Smooth muscle cell (in vitro differentiated cells): ENCODE measurements at regions not wholly inside any gene's neighbourhood (a gene's known extent, or its start where the extent isn't known, plus 50 kb on each side); places are given as distances from the start of the nearest gene placed in this dataset.

Experiments used
- DNase-seq: peaks from one replicate; lab custom pipeline; 2025; ENCODE audit not compliant: unreplicated experiment; lab: John Stamatoyannopoulos, UW
- H2AFZ ChIP-seq: fragments of 200-600 bp; sonication (generic); 2 replicates; pipeline ENCODE4 v1.6.0; 2016; ENCODE audit warnings: antibody characterized with exemption, low read depth, mild to moderate bottlenecking
- H3F3A ChIP-seq: fragments of 200-600 bp; sonication (generic); 2 replicates; pipeline ENCODE4 v1.6.0; 2017; ENCODE audit warnings: antibody characterized with exemption, low read depth
- H3K27ac ChIP-seq: fragments of 200-600 bp; sonication (generic); 2 replicates; pipeline ENCODE4 v1.5.1; 2016; ENCODE audit warnings: low read depth, mild to moderate bottlenecking
- H3K27me3 ChIP-seq: fragments of 200-600 bp; sonication (generic); 2 replicates; pipeline ENCODE4 v1.6.1; 2016; ENCODE audit warnings: low read depth, mild to moderate bottlenecking
- H3K36me3 ChIP-seq: fragments of 200-600 bp; sonication (generic); 2 replicates; pipeline ENCODE4 v1.5.1; 2016; ENCODE audit warnings: low read depth
- H3K4me1 ChIP-seq: fragments of 200-600 bp; sonication (generic); 2 replicates; pipeline ENCODE4 v1.5.1; 2016; ENCODE audit warnings: low read depth
- H3K4me2 ChIP-seq: fragments of 200-600 bp; sonication (generic); 2 replicates; pipeline ENCODE4 v1.6.0; 2016; ENCODE audit warnings: mild to moderate bottlenecking
- H3K4me3 ChIP-seq: fragments of 200-600 bp; sonication (generic); 2 replicates; pipeline ENCODE4 v1.5.1; 2016; ENCODE audit warnings: mild to moderate bottlenecking
- H3K79me2 ChIP-seq: fragments of 200-600 bp; sonication (generic); 2 replicates; pipeline ENCODE4 v1.6.0; 2016; ENCODE audit warnings: low read depth, mild to moderate bottlenecking
- H3K9ac ChIP-seq: fragments of 200-600 bp; sonication (generic); 2 replicates; pipeline ENCODE4 v1.6.0; 2016; ENCODE audit warnings: low read depth
- H3K9me3 ChIP-seq: fragments of 200-600 bp; sonication (generic); replicated peaks from 2 replicates; pipeline ENCODE4 v1.5.1; 2016; ENCODE audit warnings: low read depth
- H4K20me1 ChIP-seq: fragments of 200-600 bp; sonication (generic); 2 replicates; pipeline ENCODE4 v1.6.0; 2016; ENCODE audit warnings: low read depth
- CTCF ChIP-seq: fragments of 200-600 bp; sonication (generic); IDR thresholded peaks from 2 replicates; pipeline ENCODE4 v1.5.1; 2017; ENCODE audit warnings: borderline replicate concordance, mild to moderate bottlenecking, antibody characterized with exemption; ENCODE audit not compliant: insufficient read depth, poor library complexity, severe bottlenecking
- WGBS: methylation state at CpG from one replicate; pipeline ENCODE4 v1.1.7; 2016; ENCODE audit warnings: low lambda C conversion rate; 5-methylcytosine and 5-hydroxymethylcytosine counted together

- Histone ChIP-seq H3K9ac (no peak overlapping the region), H3K4me2 (no peak overlapping the region), H3K79me2 (no peaks in the 10 kb centered on the region), H3K4me3 (no peak overlapping the region), H4K20me1 (no peaks in the 10 kb centered on the region), H3K36me3 (no peaks in the 10 kb centered on the region), H3K4me1 (peaks cover 26% of the 10 kb centered on the region), H3F3A (no peaks in the 10 kb centered on the region), H3K9me3 (no peaks in the 10 kb centered on the region), H3K27ac (no peak overlapping the region), H3K27me3 (no peaks in the 10 kb centered on the region), H2AFZ (no peak overlapping the region)
- TF ChIP-seq CTCF: no peak
- DNase-seq: no peak
- 83% methylated on average over 4 of the region's 4 CpGs for WGBS
Measured at GRCh38 chr13:53310786-53311185, 282.2 kb downstream of the OLFM4 start.

GRCh38 chr13:53311561-53311960 is 282.9 kb downstream of the OLFM4 start:
- no peaks in the 10 kb centered on the region for H3F3A ChIP-seq
- no peak for DNase-seq
- no peaks in the 10 kb centered on the region for H4K20me1 ChIP-seq
- H3K27ac ChIP-seq: no peak overlapping the region
- no peaks in the 10 kb centered on the region for H3K27me3 ChIP-seq
- H3K9ac ChIP-seq: no peak overlapping the region
- TF ChIP-seq CTCF: peak; percentile 37
- H3K79me2 ChIP-seq: no peaks in the 10 kb centered on the region
- no peak overlapping the region for H3K4me3 ChIP-seq
- WGBS: 4% methylated on average over 1 of the region's 1 CpG
- H3K36me3 ChIP-seq: no peaks in the 10 kb centered on the region
- H3K4me2 ChIP-seq: no peak overlapping the region
- no peaks in the 10 kb centered on the region for H3K9me3 ChIP-seq
- H2AFZ ChIP-seq: no peak overlapping the region
- H3K4me1 ChIP-seq: peaks cover 26% of the 10 kb centered on the region

GRCh38 chr13:53321296-53321801 is 292.7 kb downstream of the OLFM4 start:
- Histone ChIP-seq H3K27ac (no peak overlapping the region), H3K9ac (no peak overlapping the region), H4K20me1 (no peaks in the 10 kb centered on the region), H3K9me3 (no peaks in the 10 kb centered on the region), H3K79me2 (no peaks in the 10 kb centered on the region), H3K4me1 (no peaks in the 10 kb centered on the region), H3K27me3 (peaks cover 41% of the 10 kb centered on the region), H3K4me3 (no peak overlapping the region), H3F3A (no peaks in the 10 kb centered on the region), H3K36me3 (no peaks in the 10 kb centered on the region), H3K4me2 (no peak overlapping the region), H2AFZ (no peak overlapping the region)
- no peak for TF ChIP-seq CTCF
- WGBS: 86% methylated on average over 2 of the region's 2 CpGs
- DNase-seq: no peak

GRCh38 chr13:53324656-53325055 is 296.0 kb downstream of the OLFM4 start:
- Histone ChIP-seq H3K79me2 (no peaks in the 10 kb centered on the region), H2AFZ (no peak overlapping the region), H3K4me1 (no peaks in the 10 kb centered on the region), H3K4me2 (no peak overlapping the region), H3K36me3 (no peaks in the 10 kb centered on the region), H3F3A (no peaks in the 10 kb centered on the region), H3K27me3 (peaks cover 18% of the 10 kb centered on the region), H3K27ac (no peak overlapping the region), H3K9me3 (no peaks in the 10 kb centered on the region), H3K4me3 (no peak overlapping the region), H3K9ac (no peak overlapping the region), H4K20me1 (no peaks in the 10 kb centered on the region)
- WGBS: 91% methylated on average over 2 of the region's 2 CpGs
- TF ChIP-seq CTCF: no peak
- no peak for DNase-seq
